ENCODE measurements at regions not wholly inside any gene's neighbourhood (a gene's known extent, or its start where the extent isn't known, plus 50 kb on each side); places are given as distances from the start of the nearest gene placed in this dataset.

DNA sequence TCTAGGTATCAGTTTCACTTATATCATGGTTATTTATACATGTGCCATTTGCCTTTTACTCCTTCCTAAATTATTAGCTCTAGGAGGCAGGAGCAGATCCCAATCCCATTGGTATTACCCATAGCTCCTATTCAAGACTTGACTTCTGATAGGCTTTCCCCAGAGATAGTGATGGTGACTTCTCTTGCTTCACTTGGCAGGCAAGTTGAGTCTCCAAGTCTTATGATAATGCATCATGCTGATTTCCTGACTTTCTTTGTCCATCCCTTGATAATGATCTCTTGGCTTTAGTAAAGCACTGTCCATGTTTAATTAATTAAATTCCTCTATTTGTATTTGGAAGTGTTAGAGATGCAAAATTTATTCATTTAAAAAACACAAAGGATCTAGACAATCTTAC, 253.5 kb upstream of the ADAMTS5 start:
- TF ChIP-seq POLR2A (IDR thresholded peaks at IDR 0.05) = no peak
- TF ChIP-seq POLR2AphosphoS5 (IDR thresholded peaks at IDR 0.05) = no peak
